ENCODE measurements at regions not wholly inside any gene's neighbourhood (a gene's known extent, or its start where the extent isn't known, plus 50 kb on each side); places are given as distances from the start of the nearest gene placed in this dataset.

DNA sequence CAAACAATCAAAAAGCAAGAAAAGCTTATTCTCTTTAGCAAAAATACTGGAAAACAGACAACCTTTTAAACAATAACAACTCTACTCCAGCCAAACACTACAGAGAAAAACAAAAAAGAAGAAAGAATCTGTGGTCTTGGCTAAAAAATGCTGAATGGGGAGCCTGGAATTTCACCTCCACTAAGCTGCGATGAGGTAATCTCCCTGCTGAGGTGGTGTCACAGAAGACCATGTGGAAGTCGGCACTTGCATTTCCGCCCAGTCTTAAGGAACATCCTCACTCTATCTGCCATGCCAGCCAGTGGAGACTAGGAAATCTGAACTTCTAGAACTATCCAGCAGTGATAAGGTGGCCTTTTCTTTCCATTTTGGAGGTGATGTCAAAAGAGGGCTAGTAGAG is 1026.8 kb upstream of the EPHA7 start:
- Histone ChIP-seq H3K9ac (no peak overlapping the region), H3K27ac (no peak overlapping the region), H3K4me3 (ENCODE audit: low read depth, low read length) (no peak overlapping the region), H3K9me3 (ENCODE audit: control insufficient read depth, low read length) (no peaks in the 10 kb centered on the region), H2AFZ (no peak overlapping the region), H3K79me2 (no peaks in the 10 kb centered on the region), H3K27me3 (ENCODE audit: control insufficient read depth, insufficient read depth, low read length) (no peaks in the 10 kb centered on the region), H3K36me3 (ENCODE audit: control insufficient read depth, insufficient read depth, low read length) (no peaks in the 10 kb centered on the region), H3K4me1 (no peaks in the 10 kb centered on the region), H3K4me2 (ENCODE audit: low read length) (no peak overlapping the region)
- TF ChIP-seq CTCF (IDR thresholded peaks at IDR 0.05): no peak

DNA sequence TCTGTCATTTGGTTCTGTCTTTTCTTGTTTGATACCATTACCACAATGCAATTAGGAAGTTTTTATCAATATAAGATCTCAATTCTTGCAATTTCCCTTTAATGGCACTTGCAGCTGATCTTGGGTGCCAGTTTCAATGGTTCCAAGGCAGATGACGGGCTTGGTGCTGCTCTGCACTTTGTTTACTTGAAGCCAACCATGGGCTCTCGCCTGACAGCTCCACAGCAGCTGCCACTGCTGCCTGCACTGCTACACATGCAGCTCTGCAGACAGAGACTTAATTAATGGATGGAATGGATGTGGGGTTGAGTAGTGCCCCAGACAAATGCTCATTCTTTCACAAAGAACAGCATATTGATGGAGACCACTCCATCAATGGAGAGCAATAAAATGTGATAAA is 1024.3 kb upstream of the EPHA7 start:
- H2AFZ ChIP-seq: no peak overlapping the region

GRCh38 chr6:94424692-94425091 is 1005.3 kb upstream of the EPHA7 start:
- Histone ChIP-seq H3K9ac (no peak overlapping the region), H2AFZ (no peak overlapping the region), H3K4me2 (ENCODE audit: low read length) (no peak overlapping the region), H3K79me2 (no peaks in the 10 kb centered on the region), H3K27me3 (ENCODE audit: control insufficient read depth, insufficient read depth, low read length) (no peaks in the 10 kb centered on the region), H3K9me3 (ENCODE audit: control insufficient read depth, low read length) (no peaks in the 10 kb centered on the region), H3K36me3 (ENCODE audit: control insufficient read depth, insufficient read depth, low read length) (no peaks in the 10 kb centered on the region), H3K4me1 (no peaks in the 10 kb centered on the region), H3K4me3 (ENCODE audit: low read depth, low read length) (no peak overlapping the region), H3K27ac (no peak overlapping the region)
- TF ChIP-seq CTCF (IDR thresholded peaks at IDR 0.05): no peak

More for the DNA sequence above, 1024.3 kb upstream of the EPHA7 start:
- H3K27ac ChIP-seq: no peak overlapping the region
- no peaks in the 10 kb centered on the region for H3K27me3 ChIP-seq (ENCODE audit: control insufficient read depth, insufficient read depth, low read length)
- no peak overlapping the region for H3K4me3 ChIP-seq (ENCODE audit: low read depth, low read length)
- no peak for TF ChIP-seq CTCF (IDR thresholded peaks at IDR 0.05)
- H3K4me2 ChIP-seq (ENCODE audit: low read length): no peak overlapping the region
- no peaks in the 10 kb centered on the region for H3K36me3 ChIP-seq (ENCODE audit: control insufficient read depth, insufficient read depth, low read length)
- H3K9ac ChIP-seq: no peak overlapping the region
- H3K4me1 ChIP-seq: no peaks in the 10 kb centered on the region
- H3K79me2 ChIP-seq: no peaks in the 10 kb centered on the region
- no peaks in the 10 kb centered on the region for H3K9me3 ChIP-seq (ENCODE audit: control insufficient read depth, low read length)

- Histone ChIP-seq H3K9me3 (ENCODE audit: control insufficient read depth, low read length) (no peaks in the 10 kb centered on the region), H3K27ac (no peak overlapping the region), H3K27me3 (ENCODE audit: control insufficient read depth, insufficient read depth, low read length) (no peaks in the 10 kb centered on the region), H3K4me3 (ENCODE audit: low read depth, low read length) (no peak overlapping the region), H2AFZ (no peak overlapping the region), H3K36me3 (ENCODE audit: control insufficient read depth, insufficient read depth, low read length) (no peaks in the 10 kb centered on the region), H3K4me1 (no peaks in the 10 kb centered on the region), H3K79me2 (no peaks in the 10 kb centered on the region), H3K9ac (no peak overlapping the region), H3K4me2 (ENCODE audit: low read length) (no peak overlapping the region)
- no peak for TF ChIP-seq CTCF (IDR thresholded peaks at IDR 0.05)
These were observed 998.0 kb upstream of the EPHA7 start for GRCh38 chr6:94417363-94417762.

DNA sequence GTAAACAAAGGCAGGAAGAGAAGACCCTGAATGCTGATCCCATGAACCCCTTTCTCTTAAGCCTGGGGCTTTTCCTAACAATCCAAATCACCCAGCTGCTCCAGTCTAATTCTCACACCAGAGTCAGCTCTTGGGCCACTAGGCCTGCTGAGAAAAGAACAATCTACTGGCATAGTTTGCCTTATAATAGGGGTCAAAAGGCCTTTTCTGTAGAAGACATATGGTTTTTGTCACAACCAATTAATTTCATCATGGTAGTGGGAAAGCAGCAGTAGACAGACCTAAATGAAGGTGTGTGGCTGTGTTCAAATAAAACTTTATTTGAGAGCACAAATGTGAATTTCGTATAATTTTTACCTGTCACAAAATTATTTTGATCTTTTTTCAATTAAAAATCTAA is 994.7 kb upstream of the EPHA7 start:
- Histone ChIP-seq H3K9me3 (ENCODE audit: control insufficient read depth, low read length) (no peaks in the 10 kb centered on the region), H3K4me3 (ENCODE audit: low read depth, low read length) (no peak overlapping the region), H3K4me1 (no peaks in the 10 kb centered on the region), H3K27ac (no peak overlapping the region), H3K79me2 (no peaks in the 10 kb centered on the region), H3K9ac (no peak overlapping the region), H3K36me3 (ENCODE audit: control insufficient read depth, insufficient read depth, low read length) (no peaks in the 10 kb centered on the region), H3K4me2 (ENCODE audit: low read length) (no peak overlapping the region), H2AFZ (no peak overlapping the region), H3K27me3 (ENCODE audit: control insufficient read depth, insufficient read depth, low read length) (no peaks in the 10 kb centered on the region)
- TF ChIP-seq CTCF (IDR thresholded peaks at IDR 0.05): no peak
